ENCODE measurements at regions not wholly inside any gene's neighbourhood (a gene's known extent, or its start where the extent isn't known, plus 50 kb on each side); places are given as distances from the start of the nearest gene placed in this dataset.

- no peaks in the 10 kb centered on the region for H3K9me2 ChIP-seq (ENCODE audit: insufficient read depth)
- Mint-ChIP-seq H3K4me1 (peaks cover 35% of the 10 kb centered on the region), H3K4me3 (peak overlapping the region; percentile 19), H3K36me3 (ENCODE audit: low read depth) (no peaks in the 10 kb centered on the region; the same call in 2 of the 3 replicates), H3K9me3 (no peaks in the 10 kb centered on the region), H3K27ac (no peak overlapping the region), H3K27me3 (ENCODE audit: insufficient read depth, low read depth, poor library complexity) (peaks cover 99% of the 10 kb centered on the region)
- peaks cover 26% of the 10 kb centered on the region for H3F3A ChIP-seq (replicated peaks; ENCODE audit: low read depth)
- H3K79me2 ChIP-seq (replicated peaks; ENCODE audit: insufficient read depth) = no peaks in the 10 kb centered on the region
- no peaks in the 10 kb centered on the region; the same call in 1 of the 2 replicates for H3K36me3 ChIP-seq (ENCODE audit: insufficient read depth)
- H2AFZ ChIP-seq = no peak overlapping the region
- peaks cover 39% of the 10 kb centered on the region for H3K4me1 ChIP-seq (ENCODE audit: insufficient read depth)
- no peak for TF ChIP-seq STAT1 (IDR thresholded peaks at IDR 0.05; ENCODE audit: unreplicated experiment)
- 0 out of 2 replicates have a peak, but pooled peaks have one; percentile 6 for TF ChIP-seq CREB1 (CRISPR knock-in tag; IDR thresholded peaks at IDR 0.05; ENCODE audit: low read depth)
- no peak for TF ChIP-seq POLR2AphosphoS5 (IDR thresholded peaks at IDR 0.05; ENCODE audit: low read depth)
- TF ChIP-seq JUNB (IDR thresholded peaks at IDR 0.05; ENCODE audit: unreplicated experiment) = no peak
- TF ChIP-seq EZH2 (IDR thresholded peaks at IDR 0.05; ENCODE audit: low read depth, unreplicated experiment) = peak; percentile 22
- peak; percentile 81 for DNase-seq (ENCODE audit: low spot score)
- H4K20me1 ChIP-seq (replicated peaks; ENCODE audit: insufficient read depth) = peaks cover 44% of the 10 kb centered on the region
- peak; percentile 49 for ATAC-seq
- H3K27me3 ChIP-seq (ENCODE audit: insufficient read depth) = peaks cover 100% of the 10 kb centered on the region
- peak overlapping the region; percentile 22; the same call in 1 of the 2 replicates for H3K4me3 ChIP-seq
- H3K27ac ChIP-seq (ENCODE audit: low read depth) = no peak overlapping the region
- peak overlapping the region; percentile 78 for H3K4me2 ChIP-seq
Measured at GRCh38 chr15:89396723-89397652, 62.4 kb upstream of the POLG start.

GRCh38 chr15:89395996-89396395, 61.4 kb upstream of the POLG start:
- Histone ChIP-seq H3K4me2 (no peak overlapping the region), H3K4me1 (ENCODE audit: insufficient read depth) (peaks cover 45% of the 10 kb centered on the region), H4K20me1 (replicated peaks; ENCODE audit: insufficient read depth) (peaks cover 34% of the 10 kb centered on the region), H3F3A (replicated peaks; ENCODE audit: low read depth) (peaks cover 18% of the 10 kb centered on the region), H3K79me2 (replicated peaks; ENCODE audit: insufficient read depth) (no peaks in the 10 kb centered on the region), H3K9me2 (ENCODE audit: insufficient read depth) (no peaks in the 10 kb centered on the region), H3K4me3 (no peak overlapping the region), H2AFZ (no peak overlapping the region), H3K27me3 (ENCODE audit: insufficient read depth) (peaks cover 100% of the 10 kb centered on the region), H3K27ac (ENCODE audit: low read depth) (no peak overlapping the region), H3K36me3 (ENCODE audit: insufficient read depth) (no peaks in the 10 kb centered on the region; the same call in 1 of the 2 replicates)
- H3K9me3 Mint-ChIP-seq = no peaks in the 10 kb centered on the region
- peaks cover 42% of the 10 kb centered on the region for H3K4me1 Mint-ChIP-seq
- no peak for ATAC-seq
- H3K4me3 Mint-ChIP-seq = no peak overlapping the region
- H3K27me3 Mint-ChIP-seq (ENCODE audit: insufficient read depth, low read depth, poor library complexity) = peaks cover 99% of the 10 kb centered on the region
- no peak for DNase-seq (ENCODE audit: low spot score)
- H3K36me3 Mint-ChIP-seq (ENCODE audit: low read depth) = no peaks in the 10 kb centered on the region; the same call in 2 of the 3 replicates
- no peak overlapping the region for H3K27ac Mint-ChIP-seq
- TF ChIP-seq EZH2 (IDR thresholded peaks at IDR 0.05; ENCODE audit: low read depth, unreplicated experiment) (no peak), JUNB (IDR thresholded peaks at IDR 0.05; ENCODE audit: unreplicated experiment) (no peak), ZNF331 (CRISPR knock-in tag; IDR thresholded peaks at IDR 0.05; ENCODE audit: low read depth) (no peak), ZNF114 (CRISPR knock-in tag; IDR thresholded peaks at IDR 0.05) (no peak), NANOG (IDR thresholded peaks at IDR 0.05; ENCODE audit: borderline replicate concordance) (no peak), STAT1 (IDR thresholded peaks at IDR 0.05; ENCODE audit: unreplicated experiment) (no peak), REST (IDR thresholded peaks at IDR 0.05; ENCODE audit: unreplicated experiment) (no peak), CREB1 (CRISPR knock-in tag; IDR thresholded peaks at IDR 0.05; ENCODE audit: low read depth) (no peak)
- TF ChIP-seq, protein P1, sequence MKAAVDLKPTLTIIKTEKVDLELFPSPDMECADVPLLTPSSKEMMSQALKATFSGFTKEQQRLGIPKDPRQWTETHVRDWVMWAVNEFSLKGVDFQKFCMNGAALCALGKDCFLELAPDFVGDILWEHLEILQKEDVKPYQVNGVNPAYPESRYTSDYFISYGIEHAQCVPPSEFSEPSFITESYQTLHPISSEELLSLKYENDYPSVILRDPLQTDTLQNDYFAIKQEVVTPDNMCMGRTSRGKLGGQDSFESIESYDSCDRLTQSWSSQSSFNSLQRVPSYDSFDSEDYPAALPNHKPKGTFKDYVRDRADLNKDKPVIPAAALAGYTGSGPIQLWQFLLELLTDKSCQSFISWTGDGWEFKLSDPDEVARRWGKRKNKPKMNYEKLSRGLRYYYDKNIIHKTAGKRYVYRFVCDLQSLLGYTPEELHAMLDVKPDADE (IDR thresholded peaks at IDR 0.05) = no peak
- TF ChIP-seq, protein P2, sequence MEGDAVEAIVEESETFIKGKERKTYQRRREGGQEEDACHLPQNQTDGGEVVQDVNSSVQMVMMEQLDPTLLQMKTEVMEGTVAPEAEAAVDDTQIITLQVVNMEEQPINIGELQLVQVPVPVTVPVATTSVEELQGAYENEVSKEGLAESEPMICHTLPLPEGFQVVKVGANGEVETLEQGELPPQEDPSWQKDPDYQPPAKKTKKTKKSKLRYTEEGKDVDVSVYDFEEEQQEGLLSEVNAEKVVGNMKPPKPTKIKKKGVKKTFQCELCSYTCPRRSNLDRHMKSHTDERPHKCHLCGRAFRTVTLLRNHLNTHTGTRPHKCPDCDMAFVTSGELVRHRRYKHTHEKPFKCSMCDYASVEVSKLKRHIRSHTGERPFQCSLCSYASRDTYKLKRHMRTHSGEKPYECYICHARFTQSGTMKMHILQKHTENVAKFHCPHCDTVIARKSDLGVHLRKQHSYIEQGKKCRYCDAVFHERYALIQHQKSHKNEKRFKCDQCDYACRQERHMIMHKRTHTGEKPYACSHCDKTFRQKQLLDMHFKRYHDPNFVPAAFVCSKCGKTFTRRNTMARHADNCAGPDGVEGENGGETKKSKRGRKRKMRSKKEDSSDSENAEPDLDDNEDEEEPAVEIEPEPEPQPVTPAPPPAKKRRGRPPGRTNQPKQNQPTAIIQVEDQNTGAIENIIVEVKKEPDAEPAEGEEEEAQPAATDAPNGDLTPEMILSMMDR (conservative IDR thresholded peaks at IDR 0.05; ENCODE audit: low read depth in 2 of 2) = no peak
